H9 (cell line): ENCODE measurements at regions not wholly inside any gene's neighbourhood (a gene's known extent, or its start where the extent isn't known, plus 50 kb on each side); places are given as distances from the start of the nearest gene placed in this dataset.

Source experiments
- DNase-seq: peaks from one replicate; pipeline ENCODE4 v3.0.0-alpha.2; 2017
- H2AFZ ChIP-seq: one replicate; pipeline ENCODE4 v1.6.1; 2013; ENCODE audit warnings: mild to moderate bottlenecking, low read length, control low read depth, moderate library complexity
- H2AK5ac ChIP-seq: 2 replicates; pipeline ENCODE4 v1.6.1; 2013; ENCODE audit warnings: low read length, control low read depth, mixed read lengths; ENCODE audit not compliant: insufficient read length
- H2BK120ac ChIP-seq: one replicate; pipeline ENCODE4 v1.6.1; 2013; ENCODE audit warnings: low read depth, mild to moderate bottlenecking, low read length, control low read depth, inconsistent platforms; ENCODE audit not compliant: poor library complexity, severe bottlenecking
- H2BK12ac ChIP-seq: 2 replicates; pipeline ENCODE4 v1.6.1; 2013; ENCODE audit warnings: low read length, control low read depth, mixed read lengths, low read depth; ENCODE audit not compliant: insufficient read length
- H2BK15ac ChIP-seq: 2 replicates; pipeline ENCODE4 v1.6.1; 2013; ENCODE audit warnings: low read depth, low read length, control low read depth
- H2BK20ac ChIP-seq: one replicate; pipeline ENCODE4 v1.6.1; 2013; ENCODE audit warnings: low read depth, mild to moderate bottlenecking, low read length, control low read depth, inconsistent platforms; ENCODE audit not compliant: poor library complexity, severe bottlenecking
- H2BK5ac ChIP-seq: 2 replicates; pipeline ENCODE4 v1.6.1; 2013; ENCODE audit warnings: low read length, control low read depth, mixed read lengths; ENCODE audit not compliant: insufficient read length
- H3K14ac ChIP-seq: 2 replicates; pipeline ENCODE4 v1.6.1; 2013; ENCODE audit warnings: low read length, control low read depth; ENCODE audit not compliant: insufficient read depth
- H3K18ac ChIP-seq: 2 replicates; pipeline ENCODE4 v1.6.1; 2013; ENCODE audit warnings: low read depth, mild to moderate bottlenecking, mixed read lengths, low read length, control low read depth; ENCODE audit not compliant: insufficient read length
- H3K23ac ChIP-seq: 2 replicates; pipeline ENCODE4 v1.6.1; 2013; ENCODE audit warnings: low read length, control low read depth, mixed read lengths, low read depth; ENCODE audit not compliant: insufficient read length
- H3K23me2 ChIP-seq: 2 replicates; pipeline ENCODE4 v1.6.1; 2013; ENCODE audit warnings: low read depth, mild to moderate bottlenecking, mixed read lengths, low read length, control low read depth; ENCODE audit not compliant: insufficient read length, poor library complexity, severe bottlenecking
- H3K27ac ChIP-seq: 2 replicates; pipeline ENCODE4 v1.5.1; 2013; ENCODE audit warnings: low read length, control low read depth, mixed read lengths, low read depth; ENCODE audit not compliant: insufficient read length
- H3K27me3 ChIP-seq: 2 replicates; pipeline ENCODE4 v1.6.1; 2013; ENCODE audit warnings: low read length, control low read depth, inconsistent platforms; ENCODE audit not compliant: insufficient read depth
- H3K4ac ChIP-seq: 2 replicates; pipeline ENCODE4 v1.6.1; 2013; ENCODE audit warnings: low read depth, mild to moderate bottlenecking, control low read depth, inconsistent platforms, low read length, moderate library complexity
- H3K4me1 ChIP-seq: 2 replicates; pipeline ENCODE4 v1.6.1; 2013; ENCODE audit warnings: low read length, control low read depth, inconsistent platforms; ENCODE audit not compliant: insufficient read depth
- H3K4me2 ChIP-seq: 2 replicates; pipeline ENCODE4 v1.6.1; 2013; ENCODE audit warnings: low read length, control low read depth, mixed read lengths; ENCODE audit not compliant: insufficient read length, insufficient read depth
- H3K56ac ChIP-seq: 2 replicates; pipeline ENCODE4 v1.6.1; 2013; ENCODE audit warnings: low read depth, mild to moderate bottlenecking, mixed read lengths, low read length, control low read depth; ENCODE audit not compliant: insufficient read length
- H3K79me1 ChIP-seq: 2 replicates; pipeline ENCODE4 v1.6.1; 2013; ENCODE audit warnings: low read depth, mild to moderate bottlenecking, moderate library complexity, low read length, control low read depth, inconsistent platforms; ENCODE audit not compliant: insufficient read depth, poor library complexity, severe bottlenecking
- H3K79me2 ChIP-seq: 2 replicates; pipeline ENCODE4 v1.6.1; 2013; ENCODE audit warnings: low read length, control low read depth, inconsistent platforms; ENCODE audit not compliant: insufficient read depth
- H3K9ac ChIP-seq: 2 replicates; pipeline ENCODE4 v1.6.1; 2013; ENCODE audit warnings: low read length, control low read depth, mixed read lengths; ENCODE audit not compliant: insufficient read length; ENCODE audit errors: extremely low read depth
- H3K9me3 ChIP-seq: one replicate; pipeline ENCODE4 v1.6.1; 2013; ENCODE audit warnings: low read depth, low read length, inconsistent platforms; ENCODE audit not compliant: control insufficient read depth
- H3T11ph ChIP-seq: one replicate; pipeline ENCODE4 v1.6.1; 2013; ENCODE audit warnings: mild to moderate bottlenecking, low read length, control low read depth, inconsistent platforms
- H4K20me1 ChIP-seq: one replicate; pipeline ENCODE4 v1.6.1; 2013; ENCODE audit not compliant: control insufficient read depth, insufficient read length, insufficient read depth
- H4K5ac ChIP-seq: 2 replicates; pipeline ENCODE4 v1.6.1; 2013; ENCODE audit warnings: low read depth, mild to moderate bottlenecking, mixed read lengths, low read length, control low read depth; ENCODE audit not compliant: insufficient read length
- H4K8ac ChIP-seq: replicated peaks from 2 replicates; pipeline ENCODE4 v1.6.1; 2013; ENCODE audit warnings: low read length, control low read depth, mixed read lengths, low read depth; ENCODE audit not compliant: insufficient read length
- H4K91ac ChIP-seq: 2 replicates; pipeline ENCODE4 v1.6.1; 2013; ENCODE audit warnings: low read depth, mild to moderate bottlenecking, moderate library complexity, mixed read lengths, low read length, control low read depth; ENCODE audit not compliant: insufficient read length
- H3K27ac Mint-ChIP-seq, 3 experiments: 2 replicates in 2 of 3; 3 replicates in 1 of 3; pipeline ENCODE4 v1.8.0; 2020 to 2021; ENCODE audit warnings: mixed read lengths in 3 of 3, mild to moderate bottlenecking in 1 of 3, moderate library complexity in 1 of 3
- H3K27me3 Mint-ChIP-seq: 2 replicates; pipeline ENCODE4 v1.8.0; 2021; ENCODE audit warnings: low read depth, mild to moderate bottlenecking, moderate library complexity, mixed read lengths
- H3K36me3 Mint-ChIP-seq, 3 experiments: 2 replicates in 2 of 3; 3 replicates in 1 of 3; pipeline ENCODE4 v1.8.0; 2020 to 2021; ENCODE audit warnings: low read depth in 3 of 3, mixed read lengths in 3 of 3; ENCODE audit not compliant: insufficient read depth in 1 of 3
- H3K4me1 Mint-ChIP-seq, 2 experiments: 2 replicates each; pipeline ENCODE4 v1.8.0; 2020; ENCODE audit warnings: mixed read lengths in 2 of 2
- H3K4me3 Mint-ChIP-seq, 2 experiments: 2 replicates in 1 of 2; 3 replicates in 1 of 2; pipeline ENCODE4 v1.8.0; 2020 to 2021; ENCODE audit warnings: mild to moderate bottlenecking in 2 of 2, mixed read lengths in 2 of 2, moderate library complexity in 1 of 2
- H3K9me3 Mint-ChIP-seq, 2 experiments: 2 replicates in 1 of 2; 3 replicates in 1 of 2; pipeline ENCODE4 v1.8.0; 2020; ENCODE audit warnings: mild to moderate bottlenecking in 2 of 2, mixed read lengths in 2 of 2, moderate library complexity in 1 of 2
- CTCF ChIP-seq: fragments of 200-600 bp; sonication (generic); conservative IDR thresholded peaks from 3 replicates; pipeline ENCODE4 v1.8.0; 2021; ENCODE audit warnings: antibody characterized with exemption, mild to moderate bottlenecking
- WGBS: extraction: QIAGEN DNeasy Blood & Tissue Kit; methylation state at CpG from one replicate; pipeline ENCODE4 v1.1.7; 2013; ENCODE audit warnings: missing lambda C conversion rate, low lambda C conversion rate, mixed read lengths; ENCODE audit not compliant: insufficient read length; ENCODE audit errors: extremely low coverage; 5-methylcytosine and 5-hydroxymethylcytosine counted together

- H2BK120ac ChIP-seq, result no peak overlapping the region
- Mint-ChIP-seq H3K27me3 (no peaks in the 10 kb centered on the region), H3K4me1 (no peaks in the 10 kb centered on the region), H3K4me3 (no peak overlapping the region), H3K27ac (no peak overlapping the region), H3K36me3 (no peaks in the 10 kb centered on the region), H3K9me3 (no peaks in the 10 kb centered on the region)
- no peak overlapping the region for H3K14ac ChIP-seq
- no peak overlapping the region for H3K4me2 ChIP-seq
- H3K9me3 ChIP-seq, result no peaks in the 10 kb centered on the region
- no peaks in the 10 kb centered on the region for H3K4me1 ChIP-seq
- H2BK20ac ChIP-seq, result no peak overlapping the region
- H4K8ac ChIP-seq, result no peak overlapping the region
- H3K27ac ChIP-seq, result no peak overlapping the region
- H3K27me3 ChIP-seq, result no peaks in the 10 kb centered on the region
- WGBS, result no CpG with 5 or more reads among the region's 3 CpGs
- no peak overlapping the region for H2BK5ac ChIP-seq
- no peak overlapping the region for H3K23ac ChIP-seq
- DNase-seq, result no peak
- no peak overlapping the region for H4K91ac ChIP-seq
- no peak overlapping the region for H3T11ph ChIP-seq
- no peak overlapping the region for H3K56ac ChIP-seq
- no peaks in the 10 kb centered on the region for H3K79me1 ChIP-seq
- H3K4ac ChIP-seq, result no peak overlapping the region
- H4K5ac ChIP-seq, result no peak overlapping the region
- no peaks in the 10 kb centered on the region for H4K20me1 ChIP-seq
- no peak overlapping the region for H3K18ac ChIP-seq
- H2BK15ac ChIP-seq, result no peak overlapping the region
- no peaks in the 10 kb centered on the region for H3K79me2 ChIP-seq
- H2AK5ac ChIP-seq, result no peak overlapping the region
- H3K23me2 ChIP-seq, result no peaks in the 10 kb centered on the region
- no peak for TF ChIP-seq CTCF
- H2AFZ ChIP-seq, result no peak overlapping the region
- no peak overlapping the region for H2BK12ac ChIP-seq
- no peak overlapping the region for H3K9ac ChIP-seq
Measured at GRCh38 chr1:194042736-194043135, 856.3 kb upstream of the B3GALT2 start.
